HepG2 (cell line): ENCODE measurements at regions not wholly inside any gene's neighbourhood (a gene's known extent, or its start where the extent isn't known, plus 50 kb on each side); places are given as distances from the start of the nearest gene placed in this dataset.

Experiments
- NFE2 ChIP-seq: sonication (generic); formaldehyde crosslinking; IDR thresholded peaks from 2 replicates; pipeline ENCODE4 v1.4.0; 2020; ENCODE audit warnings: missing genetic modification reagents
- POLR2A ChIP-seq, 2 experiments: IDR thresholded peaks; 2 replicates each; pipeline ENCODE4 v1.6.1; 2011; ENCODE audit warnings: low read depth in 2 of 2, low read length in 2 of 2, mild to moderate bottlenecking in 1 of 2, moderate library complexity in 1 of 2; ENCODE audit not compliant: insufficient read depth in 1 of 2
- ZBTB8A ChIP-seq: sonication (generic); formaldehyde crosslinking; IDR thresholded peaks from 2 replicates; pipeline ENCODE4 v1.4.0; 2020; ENCODE audit warnings: mild to moderate bottlenecking, low read depth, missing genetic modification reagents, borderline replicate concordance

DNA sequence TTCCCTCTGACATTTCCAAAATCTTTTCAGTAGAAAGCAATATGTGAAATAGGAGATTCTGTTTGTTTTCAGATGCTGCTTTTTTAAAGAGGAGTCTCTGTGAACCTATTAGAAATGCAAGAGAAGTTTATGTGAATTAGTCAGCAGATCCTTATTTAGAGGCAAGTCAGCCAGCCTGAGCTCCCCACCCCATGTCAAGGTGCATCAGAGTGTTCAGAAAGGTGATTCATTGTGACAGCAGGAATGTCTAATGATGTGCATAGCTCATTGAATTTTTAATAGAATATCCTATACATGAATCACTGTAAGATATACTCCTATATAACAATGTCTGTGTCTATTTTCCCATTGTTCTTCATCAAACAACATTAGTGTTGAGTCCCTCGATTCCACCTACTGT is 1222.4 kb upstream of the USP15 start:
- no peak for TF ChIP-seq ZBTB8A (CRISPR knock-in tag)
- no peak for TF ChIP-seq NFE2 (CRISPR knock-in tag)
- TF ChIP-seq POLR2A (IDR thresholded peaks at IDR 0.05; ENCODE audit: insufficient read depth in 1 of 2, low read depth in 2 of 2, low read length in 2 of 2): no peak
